ENCODE measurements at regions not wholly inside any gene's neighbourhood (a gene's known extent, or its start where the extent isn't known, plus 50 kb on each side); places are given as distances from the start of the nearest gene placed in this dataset.
"Not testable (repeated sequence)": the region's sequence is repeated elsewhere in the genome, so short reads cannot be mapped to it uniquely, and the experiment has no call there.

GRCh38 chr12:87556985-87557384 lies 472.2 kb downstream of the C12orf50 start:
- ChIA-PET CTCF (no interaction called here), POLR2A (no interaction called here)
- no peak for DNase-seq (ENCODE audit: extremely low spot score)
- no peak for TF ChIP-seq BHLHE40 (IDR thresholded peaks at IDR 0.05; ENCODE audit: borderline replicate concordance)
- TF ChIP-seq L3MBTL2 (conservative IDR thresholded peaks at IDR 0.05) = no peak
- TF ChIP-seq HDGF (IDR thresholded peaks at IDR 0.05; ENCODE audit: borderline replicate concordance) = no peak

- DNase-seq (ENCODE audit: extremely low spot score); CTCF ChIA-PET; POLR2A ChIA-PET: not testable (repeated sequence)
Observed at GRCh38 chr12:87531213-87531612, 498.0 kb downstream of the C12orf50 start.

GRCh38 chr12:87529413-87529812 lies 499.8 kb downstream of the C12orf50 start:
- TF ChIP-seq CTBP1 (IDR thresholded peaks at IDR 0.05; ENCODE audit: borderline replicate concordance) (no peak), PKNOX1 (IDR thresholded peaks at IDR 0.05) (no peak), FOXK2 (IDR thresholded peaks at IDR 0.05) (no peak), SUZ12 (IDR thresholded peaks at IDR 0.05) (no peak), ARNT (IDR thresholded peaks at IDR 0.05) (no peak), LEF1 (IDR thresholded peaks at IDR 0.05; ENCODE audit: borderline replicate concordance) (no peak), TARDBP (IDR thresholded peaks at IDR 0.05) (no peak), SP1 (IDR thresholded peaks at IDR 0.05) (no peak), BHLHE40 (IDR thresholded peaks at IDR 0.05; ENCODE audit: borderline replicate concordance) (no peak), L3MBTL2 (conservative IDR thresholded peaks at IDR 0.05) (no peak), ELF4 (IDR thresholded peaks at IDR 0.05) (no peak), FOXM1 (IDR thresholded peaks at IDR 0.05; ENCODE audit: borderline replicate concordance) (no peak), NFRKB (IDR thresholded peaks at IDR 0.05) (no peak)
- no peak for DNase-seq (ENCODE audit: extremely low spot score)
- POLR2A ChIA-PET = no interaction called here
- CTCF ChIA-PET = no interaction called here

GRCh38 chr12:87520968-87521367 lies 508.2 kb downstream of the C12orf50 start:
- no peak for DNase-seq (ENCODE audit: extremely low spot score)

GRCh38 chr12:87518481-87518880 lies 510.7 kb downstream of the C12orf50 start:
- CTCF ChIA-PET = no interaction called here
- POLR2A ChIA-PET = no interaction called here
- no peak for TF ChIP-seq TARDBP (IDR thresholded peaks at IDR 0.05)
- no peak for TF ChIP-seq CTBP1 (IDR thresholded peaks at IDR 0.05; ENCODE audit: borderline replicate concordance)
- no peak for TF ChIP-seq HDGF (IDR thresholded peaks at IDR 0.05; ENCODE audit: borderline replicate concordance)
- TF ChIP-seq FOXM1 (IDR thresholded peaks at IDR 0.05; ENCODE audit: borderline replicate concordance) = no peak
- TF ChIP-seq L3MBTL2 (conservative IDR thresholded peaks at IDR 0.05) = no peak
- TF ChIP-seq FOXK2 (IDR thresholded peaks at IDR 0.05) = no peak
- no peak for TF ChIP-seq FOXA1 (IDR thresholded peaks at IDR 0.05)
- TF ChIP-seq ARNT (IDR thresholded peaks at IDR 0.05) = no peak
- no peak for TF ChIP-seq PKNOX1 (IDR thresholded peaks at IDR 0.05)
- DNase-seq (ENCODE audit: extremely low spot score) = no peak

More at GRCh38 chr12:87520968-87521367, 508.2 kb downstream of the C12orf50 start:
- CTCF ChIA-PET = no interaction called here
- POLR2A ChIA-PET = no interaction called here
- TF ChIP-seq SP1 (IDR thresholded peaks at IDR 0.05) (no peak), LEF1 (IDR thresholded peaks at IDR 0.05; ENCODE audit: borderline replicate concordance) (no peak), FOXK2 (IDR thresholded peaks at IDR 0.05) (no peak), SUZ12 (IDR thresholded peaks at IDR 0.05) (no peak), ELF4 (IDR thresholded peaks at IDR 0.05) (no peak), CTBP1 (IDR thresholded peaks at IDR 0.05; ENCODE audit: borderline replicate concordance) (no peak), FOXM1 (IDR thresholded peaks at IDR 0.05; ENCODE audit: borderline replicate concordance) (no peak), NFRKB (IDR thresholded peaks at IDR 0.05) (no peak), ZNF384 (IDR thresholded peaks at IDR 0.05) (no peak), ARNT (IDR thresholded peaks at IDR 0.05) (no peak), PKNOX1 (IDR thresholded peaks at IDR 0.05) (no peak)

- ChIA-PET POLR2A (no interaction called here), CTCF (no interaction called here)
- no peak for DNase-seq (ENCODE audit: extremely low spot score)
- TF ChIP-seq CTBP1 (IDR thresholded peaks at IDR 0.05; ENCODE audit: borderline replicate concordance) = no peak
- TF ChIP-seq BHLHE40 (IDR thresholded peaks at IDR 0.05; ENCODE audit: borderline replicate concordance) = no peak
- TF ChIP-seq HDGF (IDR thresholded peaks at IDR 0.05; ENCODE audit: borderline replicate concordance) = no peak
- no peak for TF ChIP-seq ZNF384 (IDR thresholded peaks at IDR 0.05)
- TF ChIP-seq FOXA1 (IDR thresholded peaks at IDR 0.05) = no peak
- no peak for TF ChIP-seq NFRKB (IDR thresholded peaks at IDR 0.05)
- TF ChIP-seq PKNOX1 (IDR thresholded peaks at IDR 0.05) = no peak
Observed at GRCh38 chr12:87518036-87518435, 511.2 kb downstream of the C12orf50 start.

Data from HEK293T (cell line).